HepG2 (cell line): ENCODE measurements at regions not wholly inside any gene's neighbourhood (a gene's known extent, or its start where the extent isn't known, plus 50 kb on each side); places are given as distances from the start of the nearest gene placed in this dataset.
A peak's percentile ranks its signal among the peaks of the same experiment; 100 is the strongest.

Source experiments
- AKAP8 ChIP-seq: sonication (generic); formaldehyde crosslinking; IDR thresholded peaks from 2 replicates; pipeline ENCODE4 v1.5.1; 2020; ENCODE audit warnings: mild to moderate bottlenecking, missing genetic modification reagents
- ARID5B ChIP-seq: IDR thresholded peaks from 2 replicates; pipeline ENCODE4 v1.4.0; 2020; ENCODE audit warnings: mild to moderate bottlenecking, missing genetic modification reagents
- BCLAF1 ChIP-seq: fragments of 450-650 bp; IDR thresholded peaks from 2 replicates; pipeline ENCODE4 v1.6.1; 2017; ENCODE audit warnings: mild to moderate bottlenecking
- HDAC2 ChIP-seq: sonication (generic); formaldehyde crosslinking; IDR thresholded peaks from 2 replicates; pipeline ENCODE4 v1.4.0; 2020; ENCODE audit warnings: missing genetic modification reagents
- IKZF4 ChIP-seq: sonication (generic); formaldehyde crosslinking; IDR thresholded peaks from 2 replicates; pipeline ENCODE4 v1.5.1; 2020; ENCODE audit warnings: borderline replicate concordance, mild to moderate bottlenecking, low read depth, missing genetic modification reagents; ENCODE audit errors: not compliant biosample characterization
- MIXL1 ChIP-seq: IDR thresholded peaks from 2 replicates; pipeline ENCODE4 v1.6.1; 2016
- MXI1 ChIP-seq: IDR thresholded peaks from 3 replicates; pipeline ENCODE4 v1.6.1; 2012; ENCODE audit warnings: low read depth, low read length, inconsistent platforms, borderline replicate concordance
- SOX13 ChIP-seq, 3 experiments: fragments of 450-650 bp in 1 of 3; sonication (generic) in 1 of 3; formaldehyde crosslinking in 1 of 3; IDR thresholded peaks in 2 of 3; conservative IDR thresholded peaks in 1 of 3; 2 replicates each; pipeline versions ENCODE4 v1.5.0 to v1.6.1; 2016 to 2020; ENCODE audit warnings: antibody characterized with exemption in 1 of 3, mild to moderate bottlenecking in 1 of 3, missing compliant biosample characterization in 1 of 3, missing genetic modification reagents in 1 of 3, moderate library complexity in 1 of 3
- ZC3H13 ChIP-seq: sonication (generic); formaldehyde crosslinking; IDR thresholded peaks from 2 replicates; pipeline ENCODE4 v1.8.1; 2023; ENCODE audit warnings: mild to moderate bottlenecking, missing genetic modification reagents, moderate library complexity
- ZFP41 ChIP-seq: sonication (generic); formaldehyde crosslinking; IDR thresholded peaks from 2 replicates; pipeline ENCODE4 v1.4.0; 2020; ENCODE audit warnings: mild to moderate bottlenecking, missing genetic modification reagents, borderline replicate concordance
- ZNF317 ChIP-seq: sonication (generic); formaldehyde crosslinking; IDR thresholded peaks from 2 replicates; pipeline ENCODE4 v1.5.0; 2020; ENCODE audit warnings: mild to moderate bottlenecking, missing genetic modification reagents
- ZNF646 ChIP-seq: sonication (generic); formaldehyde crosslinking; IDR thresholded peaks from 2 replicates; pipeline ENCODE4 v1.9.0; 2021; ENCODE audit warnings: mild to moderate bottlenecking, missing genetic modification reagents
- TF ChIP-seq, protein P1 (sequence below): sonication (generic); formaldehyde crosslinking; IDR thresholded peaks from 2 replicates; pipeline ENCODE4 v1.4.0; 2020; ENCODE audit warnings: mild to moderate bottlenecking, missing genetic modification reagents

DNA sequence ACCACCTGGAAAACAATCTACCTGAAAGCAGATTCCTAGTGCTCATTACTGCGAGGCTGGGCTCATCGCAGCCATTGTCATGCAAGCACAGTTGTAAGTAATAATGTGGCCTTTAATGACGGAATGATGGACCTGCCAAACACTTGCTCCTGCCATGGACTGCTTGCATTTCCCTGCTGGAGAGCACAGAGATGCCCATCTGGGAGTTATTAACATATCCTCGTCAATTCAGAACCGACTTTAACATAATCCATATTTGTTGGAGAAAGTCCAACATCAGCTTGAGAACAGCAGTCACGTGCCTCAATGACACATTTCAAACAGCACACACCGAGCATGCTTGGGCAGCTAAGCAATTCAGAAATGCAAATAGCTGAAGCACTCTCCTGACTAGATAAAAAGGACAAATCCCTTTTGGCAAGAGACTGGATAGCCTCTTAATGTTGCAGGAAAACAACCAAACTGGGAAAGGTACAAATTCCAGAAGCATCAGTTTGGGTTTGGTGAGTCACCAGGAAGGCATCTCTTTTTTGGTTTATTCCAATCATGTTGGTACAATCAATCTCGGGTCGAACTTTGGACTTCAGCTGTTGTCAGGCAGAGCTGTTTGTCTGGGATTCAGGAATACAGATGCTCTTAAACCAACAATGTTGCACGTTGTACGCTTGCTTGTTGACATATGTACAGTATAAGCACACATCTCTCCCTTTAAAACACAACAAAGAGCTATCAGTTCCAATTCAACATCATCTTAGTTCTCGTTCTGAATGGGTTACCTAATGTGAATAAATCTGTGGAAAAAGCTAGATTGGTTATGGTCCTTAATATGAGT, 395.8 kb downstream of the LNPK start (continued):
- TF ChIP-seq, protein P1, sequence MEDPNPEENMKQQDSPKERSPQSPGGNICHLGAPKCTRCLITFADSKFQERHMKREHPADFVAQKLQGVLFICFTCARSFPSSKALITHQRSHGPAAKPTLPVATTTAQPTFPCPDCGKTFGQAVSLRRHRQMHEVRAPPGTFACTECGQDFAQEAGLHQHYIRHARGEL (CRISPR knock-in tag) = no peak
- TF ChIP-seq IKZF4 (CRISPR knock-in tag) (no peak), ARID5B (CRISPR knock-in tag) (peak; percentile 99), BCLAF1 (no peak), ZC3H13 (CRISPR knock-in tag) (peak; percentile 51; the same call in 1 of the 2 replicates), ZFP41 (CRISPR knock-in tag) (no peak), AKAP8 (CRISPR knock-in tag) (no peak), ZNF317 (peak; percentile 56; the same call in 1 of the 2 replicates), MIXL1 (CRISPR knock-in tag) (peak; percentile 92), ZNF646 (CRISPR knock-in tag) (peak; percentile 75; the same call in 1 of the 2 replicates), HDAC2 (CRISPR knock-in tag) (peak; percentile 99), SOX13 (IDR thresholded peaks at IDR 0.05) (peak; percentile 79; the same call in 1 of the 2 replicates), SOX13 (CRISPR knock-in tag; conservative IDR thresholded peaks at IDR 0.05 in 1 of 2, IDR thresholded peaks at IDR 0.05 in 1 of 2) (peak in 1 of 2 experiments; percentile 96; a peak in 2 of 4 replicates), MXI1 (peak; percentile 87; the same call in 2 of the 3 replicates)
